Osteocyte (in vitro differentiated cells): ENCODE measurements at regions not wholly inside any gene's neighbourhood (a gene's known extent, or its start where the extent isn't known, plus 50 kb on each side); places are given as distances from the start of the nearest gene placed in this dataset.
"Not testable (repeated sequence)": the region's sequence is repeated elsewhere in the genome, so short reads cannot be mapped to it uniquely, and the experiment has no call there.

Experiments
- DNase-seq: peaks from one replicate; pipeline ENCODE4 v3.0.0; 2021; ENCODE audit warnings: mixed read lengths; ENCODE audit not compliant: unreplicated experiment; ENCODE audit errors: extremely low spot score
- H3K27ac Mint-ChIP-seq: one replicate; pipeline ENCODE4 v1.8.0; 2021; ENCODE audit warnings: mild to moderate bottlenecking, mixed read lengths; ENCODE audit not compliant: unreplicated experiment
- H3K27me3 Mint-ChIP-seq: one replicate; pipeline ENCODE4 v1.8.0; 2021; ENCODE audit warnings: mixed read lengths; ENCODE audit not compliant: unreplicated experiment
- H3K36me3 Mint-ChIP-seq: one replicate; pipeline ENCODE4 v1.8.0; 2021; ENCODE audit warnings: mixed read lengths; ENCODE audit not compliant: unreplicated experiment
- H3K4me1 Mint-ChIP-seq: one replicate; pipeline ENCODE4 v1.8.0; 2021; ENCODE audit warnings: mixed read lengths; ENCODE audit not compliant: unreplicated experiment
- H3K4me3 Mint-ChIP-seq: one replicate; pipeline ENCODE4 v1.8.0; 2021; ENCODE audit warnings: mild to moderate bottlenecking, moderate library complexity, mixed read lengths; ENCODE audit not compliant: unreplicated experiment
- H3K9me3 Mint-ChIP-seq: one replicate; pipeline ENCODE4 v1.8.0; 2021; ENCODE audit warnings: mixed read lengths; ENCODE audit not compliant: unreplicated experiment

GRCh38 chr11:67886672-67887071 is 117.2 kb downstream of the UNC93B1 start:
- H3K36me3 Mint-ChIP-seq, H3K4me1 Mint-ChIP-seq, DNase-seq, H3K27ac Mint-ChIP-seq, H3K9me3 Mint-ChIP-seq, H3K4me3 Mint-ChIP-seq: not testable (repeated sequence)
- H3K27me3 Mint-ChIP-seq = peaks cover 56% of the 10 kb centered on the region

GRCh38 chr11:67886207-67886606 is 117.7 kb downstream of the UNC93B1 start:
- not testable (repeated sequence) for H3K27ac Mint-ChIP-seq, H3K36me3 Mint-ChIP-seq, DNase-seq, H3K4me3 Mint-ChIP-seq, H3K9me3 Mint-ChIP-seq, H3K4me1 Mint-ChIP-seq
- H3K27me3 Mint-ChIP-seq = peaks cover 56% of the 10 kb centered on the region

GRCh38 chr11:67885574-67885973 is 118.3 kb downstream of the UNC93B1 start:
- not testable (repeated sequence) for H3K27ac Mint-ChIP-seq, H3K36me3 Mint-ChIP-seq, H3K4me1 Mint-ChIP-seq, H3K9me3 Mint-ChIP-seq, DNase-seq, H3K4me3 Mint-ChIP-seq
- H3K27me3 Mint-ChIP-seq = peaks cover 56% of the 10 kb centered on the region

- not testable (repeated sequence) for H3K4me3 Mint-ChIP-seq, H3K36me3 Mint-ChIP-seq, H3K4me1 Mint-ChIP-seq, H3K27ac Mint-ChIP-seq, DNase-seq, H3K9me3 Mint-ChIP-seq
- H3K27me3 Mint-ChIP-seq = peaks cover 56% of the 10 kb centered on the region
Measured at GRCh38 chr11:67884761-67885558, 118.9 kb downstream of the UNC93B1 start.

GRCh38 chr11:67884073-67884757 is 119.7 kb downstream of the UNC93B1 start:
- H3K4me1 Mint-ChIP-seq, H3K36me3 Mint-ChIP-seq, H3K4me3 Mint-ChIP-seq, H3K9me3 Mint-ChIP-seq, H3K27ac Mint-ChIP-seq, DNase-seq: not testable (repeated sequence)
- H3K27me3 Mint-ChIP-seq = peaks cover 56% of the 10 kb centered on the region

DNA sequence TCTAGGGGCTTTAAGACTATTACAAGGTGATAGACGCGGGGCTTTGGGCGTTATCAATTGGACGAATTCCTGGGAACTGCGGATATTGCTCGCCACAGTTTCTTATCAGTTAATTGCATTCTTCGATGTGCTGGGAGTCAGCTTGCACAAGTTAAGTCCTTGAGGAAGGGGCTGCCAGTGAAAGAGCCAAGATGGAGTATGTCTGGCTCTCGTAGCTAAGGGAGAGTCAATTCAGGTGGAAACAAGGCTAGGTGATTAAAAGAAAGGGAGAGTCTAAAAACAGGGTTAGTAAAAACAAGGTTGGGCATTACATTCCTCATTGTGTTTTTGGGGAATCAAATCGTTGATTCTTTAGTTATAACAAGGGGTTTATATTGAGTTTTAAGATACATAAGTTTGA is 121.6 kb downstream of the UNC93B1 start:
- H3K36me3 Mint-ChIP-seq, DNase-seq, H3K9me3 Mint-ChIP-seq, H3K4me3 Mint-ChIP-seq, H3K4me1 Mint-ChIP-seq, H3K27ac Mint-ChIP-seq: not testable (repeated sequence)
- H3K27me3 Mint-ChIP-seq = peaks cover 46% of the 10 kb centered on the region

DNA sequence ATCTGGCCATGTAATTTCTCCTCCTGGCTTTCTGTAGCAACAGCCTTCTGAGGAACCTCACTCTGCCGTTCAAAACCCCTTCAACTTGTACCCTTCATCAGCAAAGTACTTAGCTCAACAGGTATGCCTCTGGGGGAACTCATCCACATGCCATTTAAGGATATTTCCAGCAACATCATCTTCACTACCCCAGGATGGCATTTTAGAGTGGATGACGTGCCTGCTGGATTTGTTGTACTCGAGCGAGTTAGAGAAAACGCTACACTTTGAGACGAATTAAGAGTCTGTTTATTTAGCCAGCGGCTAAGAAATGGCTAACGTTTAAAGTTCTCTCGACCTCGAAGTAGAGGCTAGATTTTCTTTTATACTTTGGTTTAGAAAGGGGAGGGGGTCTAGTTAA is 122.1 kb downstream of the UNC93B1 start:
- H3K27ac Mint-ChIP-seq, H3K36me3 Mint-ChIP-seq, DNase-seq, H3K9me3 Mint-ChIP-seq, H3K4me1 Mint-ChIP-seq, H3K4me3 Mint-ChIP-seq: not testable (repeated sequence)
- peaks cover 42% of the 10 kb centered on the region for H3K27me3 Mint-ChIP-seq

GRCh38 chr11:67880594-67881196 is 123.2 kb downstream of the UNC93B1 start:
- not testable (repeated sequence) for H3K4me1 Mint-ChIP-seq, H3K4me3 Mint-ChIP-seq, DNase-seq, H3K9me3 Mint-ChIP-seq, H3K27ac Mint-ChIP-seq, H3K36me3 Mint-ChIP-seq
- H3K27me3 Mint-ChIP-seq = peaks cover 30% of the 10 kb centered on the region

- not testable (repeated sequence) for H3K4me1 Mint-ChIP-seq, H3K9me3 Mint-ChIP-seq, H3K27ac Mint-ChIP-seq, H3K36me3 Mint-ChIP-seq, H3K4me3 Mint-ChIP-seq, DNase-seq
- peaks cover 18% of the 10 kb centered on the region for H3K27me3 Mint-ChIP-seq
Measured at GRCh38 chr11:67878666-67879065, 125.2 kb downstream of the UNC93B1 start.

DNA sequence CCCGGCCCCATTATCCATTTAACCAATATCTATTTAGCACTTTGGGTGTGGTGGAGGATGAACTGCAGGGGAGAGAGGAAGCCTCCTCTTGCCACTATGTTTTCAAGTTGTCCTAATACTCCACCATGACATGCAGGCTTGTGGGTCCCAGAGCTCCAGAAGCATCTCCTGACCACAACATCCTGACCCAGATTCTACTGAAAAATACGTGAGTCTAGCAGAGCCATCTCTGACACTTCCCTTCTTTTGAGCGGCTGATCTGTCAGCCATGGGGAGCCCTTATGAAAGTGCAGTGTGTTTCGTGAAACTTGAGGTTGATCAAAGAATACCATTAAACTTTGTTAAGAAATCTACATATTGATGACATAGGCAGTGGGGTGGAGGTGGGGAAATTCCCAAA is 126.6 kb downstream of the UNC93B1 start:
- not testable (repeated sequence) for H3K9me3 Mint-ChIP-seq, H3K27me3 Mint-ChIP-seq, H3K36me3 Mint-ChIP-seq, H3K27ac Mint-ChIP-seq, H3K4me3 Mint-ChIP-seq, DNase-seq, H3K4me1 Mint-ChIP-seq

DNA sequence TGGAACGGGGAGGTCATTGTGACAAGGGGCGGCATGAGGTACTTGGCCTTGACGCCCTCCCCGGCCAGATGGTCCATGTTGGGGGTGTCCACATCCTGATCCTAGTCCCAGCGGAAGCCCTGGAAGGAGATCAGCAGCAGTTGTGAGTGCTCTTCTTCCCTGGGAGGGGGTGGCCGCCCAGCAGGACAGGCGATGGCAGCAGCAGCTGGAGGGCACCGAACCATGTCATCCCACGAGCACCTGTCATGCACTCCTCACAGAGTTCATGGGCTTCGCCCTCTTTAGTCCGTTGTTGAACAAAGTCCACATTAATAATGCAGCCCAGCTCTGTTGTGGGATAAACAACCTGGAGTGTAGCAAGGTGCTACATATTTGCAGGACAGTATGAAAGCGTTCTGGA is 130.7 kb downstream of the UNC93B1 start:
- DNase-seq, H3K9me3 Mint-ChIP-seq, H3K27ac Mint-ChIP-seq, H3K4me3 Mint-ChIP-seq, H3K4me1 Mint-ChIP-seq, H3K36me3 Mint-ChIP-seq: not testable (repeated sequence)
- H3K27me3 Mint-ChIP-seq = peaks cover 25% of the 10 kb centered on the region

GRCh38 chr11:67871168-67871567 is 132.7 kb downstream of the UNC93B1 start:
- DNase-seq, H3K9me3 Mint-ChIP-seq, H3K4me1 Mint-ChIP-seq, H3K4me3 Mint-ChIP-seq, H3K36me3 Mint-ChIP-seq, H3K27ac Mint-ChIP-seq: not testable (repeated sequence)
- H3K27me3 Mint-ChIP-seq = peaks cover 37% of the 10 kb centered on the region
